ENCODE measurements at regions not wholly inside any gene's neighbourhood (a gene's known extent, or its start where the extent isn't known, plus 50 kb on each side); places are given as distances from the start of the nearest gene placed in this dataset.
"Not testable (repeated sequence)": the region's sequence is repeated elsewhere in the genome, so short reads cannot be mapped to it uniquely, and the experiment has no call there.

- no peaks in the 10 kb centered on the region for H3K4me1 ChIP-seq (ENCODE audit: control insufficient read depth, insufficient read depth, low read length)
- no peaks in the 10 kb centered on the region for H3K9me3 ChIP-seq (ENCODE audit: control insufficient read depth, low read length)
- H3K4me3 ChIP-seq (ENCODE audit: insufficient read depth, low read depth, low read length) = no peak overlapping the region
- no peaks in the 10 kb centered on the region for H3K27me3 ChIP-seq (ENCODE audit: control insufficient read depth, insufficient read depth, low read length, poor library complexity, severe bottlenecking)
- H3K36me3 ChIP-seq (ENCODE audit: control insufficient read depth, insufficient read depth, low read length) = no peaks in the 10 kb centered on the region
- no CpG with 5 or more reads among the region's 1 CpG for WGBS, 2 experiments
- H3K27ac ChIP-seq (ENCODE audit: insufficient read depth, low read depth, low read length, poor library complexity, severe bottlenecking) = no peak overlapping the region
These were observed 472.1 kb upstream of the IZUMO3 start for GRCh38 chr9:25017779-25018178.

DNA sequence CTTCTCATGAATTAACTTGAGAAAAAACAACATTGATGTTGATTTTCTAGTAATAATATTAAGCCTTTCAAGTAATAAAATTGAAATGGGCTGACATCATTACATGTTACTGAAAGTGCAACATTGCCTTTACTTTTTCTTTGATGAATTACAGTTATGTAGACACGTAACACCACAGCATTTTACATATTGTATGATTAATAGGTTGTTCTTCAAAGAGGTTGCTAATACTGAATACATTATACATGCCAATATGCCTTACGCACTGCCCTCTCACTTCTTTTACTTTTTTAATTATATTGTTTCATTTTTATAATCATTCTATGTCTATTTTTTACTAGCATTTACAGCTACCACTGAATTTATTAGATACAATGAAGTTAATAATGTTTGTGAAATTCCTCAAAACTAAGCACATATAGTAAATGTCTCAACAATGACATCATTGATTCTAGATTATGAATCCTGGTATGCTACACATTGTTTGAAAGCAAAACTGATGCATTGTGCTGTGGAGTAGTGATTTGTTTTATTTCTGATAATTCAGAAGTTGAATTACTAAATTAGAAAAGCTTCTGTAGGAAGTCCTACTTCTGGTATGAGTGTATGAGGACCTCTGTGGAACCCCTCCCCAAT lies 464.4 kb upstream of the IZUMO3 start:
- no CpG with 5 or more reads among the region's 2 CpGs for WGBS, 2 experiments
- no peaks in the 10 kb centered on the region for H3K4me1 ChIP-seq (ENCODE audit: control insufficient read depth, insufficient read depth, low read length)
- no peaks in the 10 kb centered on the region for H3K27me3 ChIP-seq (ENCODE audit: control insufficient read depth, insufficient read depth, low read length, poor library complexity, severe bottlenecking)
- H3K9me3 ChIP-seq (ENCODE audit: control insufficient read depth, low read length) = no peaks in the 10 kb centered on the region
- no peak overlapping the region for H3K4me3 ChIP-seq (ENCODE audit: insufficient read depth, low read depth, low read length)
- no peak overlapping the region for H3K27ac ChIP-seq (ENCODE audit: insufficient read depth, low read depth, low read length, poor library complexity, severe bottlenecking)
- H3K36me3 ChIP-seq (ENCODE audit: control insufficient read depth, insufficient read depth, low read length) = no peaks in the 10 kb centered on the region

- Histone ChIP-seq H3K36me3 (ENCODE audit: control insufficient read depth, insufficient read depth, low read length) (no peaks in the 10 kb centered on the region), H3K4me3 (ENCODE audit: insufficient read depth, low read depth, low read length) (no peak overlapping the region), H3K27me3 (ENCODE audit: control insufficient read depth, insufficient read depth, low read length, poor library complexity, severe bottlenecking) (no peaks in the 10 kb centered on the region), H3K27ac (ENCODE audit: insufficient read depth, low read depth, low read length, poor library complexity, severe bottlenecking) (no peak overlapping the region), H3K9me3 (ENCODE audit: control insufficient read depth, low read length) (no peaks in the 10 kb centered on the region), H3K4me1 (ENCODE audit: control insufficient read depth, insufficient read depth, low read length) (no peaks in the 10 kb centered on the region)
- 79 to 83% methylated on average over 10 of the region's 10 CpGs for WGBS, 2 experiments
These were observed 458.0 kb upstream of the IZUMO3 start for GRCh38 chr9:25003686-25004085.

DNA sequence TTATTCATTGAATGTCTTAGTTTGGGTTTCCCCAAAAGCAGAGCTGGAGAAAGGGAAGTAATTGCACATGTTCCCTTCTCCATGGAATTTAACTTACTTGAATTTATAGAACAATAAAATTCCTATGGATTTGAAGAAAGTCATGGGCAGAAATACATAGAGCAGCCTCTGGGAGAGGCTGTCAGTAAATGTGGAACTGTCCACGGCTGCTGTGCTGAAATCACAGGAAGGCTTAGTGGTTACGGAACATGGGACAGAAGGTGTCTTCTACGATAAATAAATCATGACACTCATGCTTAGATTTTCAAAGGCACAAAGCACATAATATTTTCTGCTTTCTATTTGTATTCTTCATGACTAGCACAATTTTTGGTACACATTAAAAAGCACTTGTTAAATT lies 440.6 kb upstream of the IZUMO3 start:
- Histone ChIP-seq H3K9me3 (ENCODE audit: control insufficient read depth, low read length) (no peaks in the 10 kb centered on the region), H3K36me3 (ENCODE audit: control insufficient read depth, insufficient read depth, low read length) (no peaks in the 10 kb centered on the region), H3K4me3 (ENCODE audit: insufficient read depth, low read depth, low read length) (no peak overlapping the region), H3K27ac (ENCODE audit: insufficient read depth, low read depth, low read length, poor library complexity, severe bottlenecking) (no peak overlapping the region), H3K27me3 (ENCODE audit: control insufficient read depth, insufficient read depth, low read length, poor library complexity, severe bottlenecking) (no peaks in the 10 kb centered on the region), H3K4me1 (ENCODE audit: control insufficient read depth, insufficient read depth, low read length) (no peaks in the 10 kb centered on the region)
- WGBS, 2 experiments = 84 to 92% methylated on average over 3 of the region's 3 CpGs

DNA sequence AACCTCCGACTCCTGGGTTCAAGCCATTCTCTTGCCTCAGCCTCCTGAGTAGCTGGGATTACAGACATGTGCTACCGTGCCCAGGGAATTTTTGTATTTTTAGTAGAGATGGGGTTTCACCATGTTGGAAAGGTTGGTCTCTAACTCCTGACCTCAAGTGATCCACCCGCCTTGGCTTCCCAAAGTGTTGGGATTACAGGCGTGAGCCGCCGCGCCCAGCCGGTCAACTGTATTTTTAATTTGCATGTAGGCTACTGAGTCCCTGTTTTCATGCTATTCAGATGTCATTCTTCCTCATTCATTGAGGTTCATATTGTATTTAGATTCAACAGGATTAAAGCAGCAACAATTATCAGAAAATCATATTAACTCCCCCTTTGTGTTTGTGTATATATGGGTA lies 425.1 kb upstream of the IZUMO3 start:
- H3K4me3 ChIP-seq (ENCODE audit: insufficient read depth, low read depth, low read length); H3K36me3 ChIP-seq (ENCODE audit: control insufficient read depth, insufficient read depth, low read length); H3K27ac ChIP-seq (ENCODE audit: insufficient read depth, low read depth, low read length, poor library complexity, severe bottlenecking); H3K27me3 ChIP-seq (ENCODE audit: control insufficient read depth, insufficient read depth, low read length, poor library complexity, severe bottlenecking); H3K4me1 ChIP-seq (ENCODE audit: control insufficient read depth, insufficient read depth, low read length); H3K9me3 ChIP-seq (ENCODE audit: control insufficient read depth, low read length): not testable (repeated sequence)
- 92 to 94% methylated on average over 8 of the region's 8 CpGs for WGBS, 2 experiments

DNA sequence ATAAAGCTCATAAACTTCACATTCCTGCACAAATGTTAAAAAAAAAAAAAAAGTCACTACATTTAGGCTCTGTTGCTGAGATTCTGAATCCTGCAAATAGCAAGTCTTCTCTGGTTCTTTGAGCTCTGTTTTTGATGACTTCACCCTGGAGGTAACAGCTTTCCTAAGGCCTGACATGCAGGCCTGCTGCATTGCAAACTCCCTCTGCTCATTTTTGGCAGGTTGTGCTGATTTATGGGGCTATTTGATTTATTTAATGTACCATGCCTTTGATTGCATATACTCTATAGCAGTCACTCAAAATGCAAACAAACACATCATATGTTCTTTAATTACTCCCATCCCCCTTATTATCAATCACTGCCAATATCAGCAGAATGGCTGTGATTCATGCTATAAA lies 416.1 kb upstream of the IZUMO3 start:
- Histone ChIP-seq H3K27ac (ENCODE audit: insufficient read depth, low read depth, low read length, poor library complexity, severe bottlenecking) (no peak overlapping the region), H3K9me3 (ENCODE audit: control insufficient read depth, low read length) (no peaks in the 10 kb centered on the region)

DNA sequence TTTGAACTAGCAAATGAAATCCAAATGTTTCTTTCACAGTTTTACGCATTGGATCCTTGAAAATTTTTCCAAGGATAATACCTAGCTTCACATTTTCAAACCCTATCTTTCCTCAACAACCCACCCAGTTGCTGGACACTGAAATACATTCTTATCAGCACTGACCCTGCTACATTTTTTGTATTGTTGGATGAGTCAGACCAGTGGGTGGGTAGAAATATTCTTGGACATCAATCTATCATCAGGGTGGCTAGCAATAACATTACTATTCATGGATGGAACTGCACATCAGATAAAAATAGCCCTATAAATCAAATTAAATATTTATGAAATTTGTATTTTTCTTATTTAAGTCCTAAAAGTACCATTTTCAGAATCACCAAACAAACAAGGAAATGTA lies 407.4 kb upstream of the IZUMO3 start:
- Histone ChIP-seq H3K27me3 (ENCODE audit: control insufficient read depth, insufficient read depth, low read length, poor library complexity, severe bottlenecking) (no peaks in the 10 kb centered on the region), H3K4me3 (ENCODE audit: insufficient read depth, low read depth, low read length) (no peak overlapping the region)
- WGBS, 2 experiments = 87 to 100% methylated on average over 1 of the region's 1 CpG

More for the DNA sequence above, 416.1 kb upstream of the IZUMO3 start:
- H3K36me3 ChIP-seq (ENCODE audit: control insufficient read depth, insufficient read depth, low read length) = no peaks in the 10 kb centered on the region
- H3K4me1 ChIP-seq (ENCODE audit: control insufficient read depth, insufficient read depth, low read length) = no peaks in the 10 kb centered on the region
- no peaks in the 10 kb centered on the region for H3K27me3 ChIP-seq (ENCODE audit: control insufficient read depth, insufficient read depth, low read length, poor library complexity, severe bottlenecking)
- H3K4me3 ChIP-seq (ENCODE audit: insufficient read depth, low read depth, low read length) = no peak overlapping the region

DNA sequence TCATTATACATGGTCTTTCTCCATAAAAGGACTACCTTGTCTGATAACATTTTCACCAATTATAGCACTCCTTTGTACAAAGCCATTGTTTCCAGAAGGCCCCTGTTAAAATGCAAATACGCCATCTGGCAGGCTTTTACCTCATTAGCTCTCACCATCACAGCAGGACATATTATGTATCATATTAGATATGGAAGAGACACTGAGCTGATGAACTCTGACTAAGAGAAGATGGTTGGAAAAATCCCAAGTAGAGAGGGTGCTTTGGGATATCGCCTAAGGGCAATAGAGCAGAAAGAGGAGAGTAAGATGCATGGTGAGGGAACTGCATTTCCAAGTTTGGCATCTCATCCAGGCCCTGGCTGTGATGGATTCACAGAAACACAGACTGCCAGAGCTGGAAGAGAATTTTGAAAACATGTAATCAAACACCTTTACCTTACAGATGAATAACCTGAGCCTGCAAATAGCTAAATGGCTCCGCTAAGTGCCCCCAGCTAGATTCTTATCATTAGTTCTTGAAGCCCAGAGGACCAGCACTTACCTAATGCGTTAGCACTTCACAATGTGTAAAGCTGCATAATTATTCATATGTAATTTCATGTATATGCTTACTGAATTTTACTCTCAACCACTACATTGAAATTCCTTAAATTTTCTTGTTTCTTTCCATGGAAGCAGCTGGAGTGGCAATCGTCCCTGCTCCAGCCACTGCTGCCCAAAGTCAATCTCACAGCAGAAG lies 393.6 kb upstream of the IZUMO3 start:
- H3K27me3 ChIP-seq (ENCODE audit: control insufficient read depth, insufficient read depth, low read length, poor library complexity, severe bottlenecking) = no peaks in the 10 kb centered on the region
- no peaks in the 10 kb centered on the region for H3K4me1 ChIP-seq (ENCODE audit: control insufficient read depth, insufficient read depth, low read length)
- no peaks in the 10 kb centered on the region for H3K9me3 ChIP-seq (ENCODE audit: control insufficient read depth, low read length)
- no peak overlapping the region for H3K4me3 ChIP-seq (ENCODE audit: insufficient read depth, low read depth, low read length)
- WGBS, 2 experiments = 92 to 97% methylated on average over 4 to 5 of the region's 5 CpGs
- H3K27ac ChIP-seq (ENCODE audit: insufficient read depth, low read depth, low read length, poor library complexity, severe bottlenecking) = no peak overlapping the region
- no peaks in the 10 kb centered on the region for H3K36me3 ChIP-seq (ENCODE audit: control insufficient read depth, insufficient read depth, low read length)

More for the DNA sequence above, 407.4 kb upstream of the IZUMO3 start:
- H3K4me1 ChIP-seq (ENCODE audit: control insufficient read depth, insufficient read depth, low read length) = no peaks in the 10 kb centered on the region
- H3K36me3 ChIP-seq (ENCODE audit: control insufficient read depth, insufficient read depth, low read length) = no peaks in the 10 kb centered on the region
- no peak overlapping the region for H3K27ac ChIP-seq (ENCODE audit: insufficient read depth, low read depth, low read length, poor library complexity, severe bottlenecking)
- no peaks in the 10 kb centered on the region for H3K9me3 ChIP-seq (ENCODE audit: control insufficient read depth, low read length)

DNA sequence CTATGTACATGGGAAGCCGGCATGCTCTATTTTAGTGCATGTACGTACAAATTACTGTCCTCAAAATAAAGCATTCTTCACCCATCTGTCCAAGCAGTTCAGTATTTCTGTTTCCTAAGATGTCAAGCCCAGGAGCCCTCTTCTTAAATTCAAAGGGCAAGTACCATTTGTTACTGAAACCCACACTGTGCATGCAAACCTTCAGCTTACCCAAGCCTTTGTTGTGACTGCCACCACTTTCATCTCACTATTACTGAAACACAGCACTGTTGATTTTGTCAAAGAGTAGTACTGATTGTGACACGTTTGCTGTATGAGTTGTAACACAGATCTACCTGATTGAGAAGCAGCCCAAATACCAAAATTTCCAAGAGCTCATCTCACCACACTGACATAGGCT lies 390.4 kb upstream of the IZUMO3 start:
- Histone ChIP-seq H3K4me3 (ENCODE audit: insufficient read depth, low read depth, low read length) (no peak overlapping the region), H3K36me3 (ENCODE audit: control insufficient read depth, insufficient read depth, low read length) (no peaks in the 10 kb centered on the region), H3K27ac (ENCODE audit: insufficient read depth, low read depth, low read length, poor library complexity, severe bottlenecking) (no peak overlapping the region), H3K27me3 (ENCODE audit: control insufficient read depth, insufficient read depth, low read length, poor library complexity, severe bottlenecking) (no peaks in the 10 kb centered on the region), H3K4me1 (ENCODE audit: control insufficient read depth, insufficient read depth, low read length) (no peaks in the 10 kb centered on the region), H3K9me3 (ENCODE audit: control insufficient read depth, low read length) (no peaks in the 10 kb centered on the region)
- 94 to 96% methylated on average over 3 of the region's 3 CpGs for WGBS, 2 experiments

DNA sequence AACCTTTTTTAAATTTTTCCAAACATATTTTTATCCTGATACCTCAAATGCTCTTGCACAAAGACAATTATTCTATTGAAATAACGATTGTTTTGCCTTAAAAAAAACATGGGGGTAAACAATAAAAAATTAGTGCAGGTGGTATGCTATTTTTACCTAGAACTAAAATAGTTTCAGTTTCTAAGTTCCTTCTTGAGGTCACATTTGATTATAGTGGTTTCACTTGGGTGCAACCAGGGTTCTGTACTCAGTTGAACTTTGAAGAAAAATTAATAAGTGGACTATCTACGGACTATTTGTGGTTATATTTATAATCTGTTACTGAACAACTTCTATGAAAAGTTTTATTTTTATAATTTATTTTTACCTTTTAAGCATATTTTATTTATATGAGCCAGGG lies 387.1 kb upstream of the IZUMO3 start:
- H3K4me1 ChIP-seq (ENCODE audit: control insufficient read depth, insufficient read depth, low read length) = no peaks in the 10 kb centered on the region
- 80 to 100% methylated on average over 1 to 2 of the region's 2 CpGs for WGBS, 2 experiments
- H3K27ac ChIP-seq (ENCODE audit: insufficient read depth, low read depth, low read length, poor library complexity, severe bottlenecking) = no peak overlapping the region
- no peaks in the 10 kb centered on the region for H3K27me3 ChIP-seq (ENCODE audit: control insufficient read depth, insufficient read depth, low read length, poor library complexity, severe bottlenecking)
- no peak overlapping the region for H3K4me3 ChIP-seq (ENCODE audit: insufficient read depth, low read depth, low read length)
- no peaks in the 10 kb centered on the region for H3K36me3 ChIP-seq (ENCODE audit: control insufficient read depth, insufficient read depth, low read length)
- H3K9me3 ChIP-seq (ENCODE audit: control insufficient read depth, low read length) = no peaks in the 10 kb centered on the region

Measured in ectodermal cell (in vitro differentiated cells).